ENCODE measurements at regions not wholly inside any gene's neighbourhood (a gene's known extent, or its start where the extent isn't known, plus 50 kb on each side); places are given as distances from the start of the nearest gene placed in this dataset.
"Not testable (repeated sequence)": the region's sequence is repeated elsewhere in the genome, so short reads cannot be mapped to it uniquely, and the experiment has no call there.

- not testable (repeated sequence) for TF ChIP-seq CTCF, POLR2A (IDR thresholded peaks at IDR 0.05)
These were observed 2806.6 kb downstream of the RPIA start for GRCh38 chr2:91498065-91498449.
